ENCODE measurements at regions not wholly inside any gene's neighbourhood (a gene's known extent, or its start where the extent isn't known, plus 50 kb on each side); places are given as distances from the start of the nearest gene placed in this dataset.

- no peaks in the 10 kb centered on the region for H3K9me3 ChIP-seq (ENCODE audit: low read length)
- H3K79me2 ChIP-seq (replicated peaks; ENCODE audit: insufficient read depth, low read length), result no peaks in the 10 kb centered on the region
- H3K27ac ChIP-seq (ENCODE audit: low read length), result no peak overlapping the region
- no peak overlapping the region for H3K4me2 ChIP-seq (ENCODE audit: low read length)
- no peak overlapping the region for H3K4me3 ChIP-seq (ENCODE audit: low read length)
- H3K9me2 ChIP-seq (ENCODE audit: insufficient read depth, low read length), result no peaks in the 10 kb centered on the region
- H2AFZ ChIP-seq (ENCODE audit: low read depth, low read length), result no peak overlapping the region
- no peaks in the 10 kb centered on the region for H3K36me3 ChIP-seq (ENCODE audit: insufficient read depth, low read length)
- no peaks in the 10 kb centered on the region for H3F3A ChIP-seq (ENCODE audit: insufficient read depth, low read length, poor library complexity, severe bottlenecking)
- H3K9ac ChIP-seq (ENCODE audit: low read length), result no peak overlapping the region
- no peaks in the 10 kb centered on the region for H3K27me3 ChIP-seq (ENCODE audit: insufficient read depth, low read depth, low read length)
- H4K20me1 ChIP-seq (ENCODE audit: insufficient read depth), result no peaks in the 10 kb centered on the region
- TF ChIP-seq RAD21 (conservative IDR thresholded peaks at IDR 0.05), result no peak
- no peak for TF ChIP-seq CTCF (IDR thresholded peaks at IDR 0.05; ENCODE audit: poor library complexity, severe bottlenecking)
- no peak for TF ChIP-seq MXI1 (conservative IDR thresholded peaks at IDR 0.05; ENCODE audit: poor library complexity, severe bottlenecking)
- TF ChIP-seq SMC3 (conservative IDR thresholded peaks at IDR 0.05; ENCODE audit: poor library complexity), result no peak
- TF ChIP-seq EZH2 (IDR thresholded peaks at IDR 0.05; ENCODE audit: borderline replicate concordance, insufficient read depth, low read length, poor library complexity, severe bottlenecking), result no peak
- TF ChIP-seq EP300 (conservative IDR thresholded peaks at IDR 0.05; ENCODE audit: poor library complexity, severe bottlenecking), result no peak
- no peak for TF ChIP-seq TAF1 (IDR thresholded peaks at IDR 0.05; ENCODE audit: low read depth)
- no peak for TF ChIP-seq REST (IDR thresholded peaks at IDR 0.05; ENCODE audit: borderline replicate concordance)
- TF ChIP-seq POLR2AphosphoS5 (IDR thresholded peaks at IDR 0.05), result no peak
These were observed 182.6 kb downstream of the ATOH1 start for GRCh38 chr4:94011190-94011589.

GRCh38 chr4:94014484-94015136, 186.1 kb downstream of the ATOH1 start:
- Histone ChIP-seq H3K9me3 (ENCODE audit: low read length) (peaks cover 3% of the 10 kb centered on the region), H3K4me2 (ENCODE audit: low read length) (no peak overlapping the region), H2AFZ (ENCODE audit: low read depth, low read length) (no peak overlapping the region), H3K36me3 (ENCODE audit: insufficient read depth, low read length) (no peaks in the 10 kb centered on the region), H3K9me2 (ENCODE audit: insufficient read depth, low read length) (no peaks in the 10 kb centered on the region), H3K27me3 (ENCODE audit: insufficient read depth, low read depth, low read length) (no peaks in the 10 kb centered on the region), H4K20me1 (ENCODE audit: insufficient read depth) (no peaks in the 10 kb centered on the region), H3K4me3 (ENCODE audit: low read length) (no peak overlapping the region), H3K27ac (ENCODE audit: low read length) (no peak overlapping the region), H3K9ac (ENCODE audit: low read length) (no peak overlapping the region), H3K79me2 (replicated peaks; ENCODE audit: insufficient read depth, low read length) (no peaks in the 10 kb centered on the region), H3F3A (ENCODE audit: insufficient read depth, low read length, poor library complexity, severe bottlenecking) (no peaks in the 10 kb centered on the region)
- no peak for TF ChIP-seq SMC3 (conservative IDR thresholded peaks at IDR 0.05; ENCODE audit: poor library complexity)
- no peak for TF ChIP-seq POLR2AphosphoS5 (IDR thresholded peaks at IDR 0.05)
- TF ChIP-seq EP300 (conservative IDR thresholded peaks at IDR 0.05; ENCODE audit: poor library complexity, severe bottlenecking), result no peak
- TF ChIP-seq EZH2 (IDR thresholded peaks at IDR 0.05; ENCODE audit: borderline replicate concordance, insufficient read depth, low read length, poor library complexity, severe bottlenecking), result no peak

Data from neural cell (in vitro differentiated cells).